GM21381 (cell line): ENCODE measurements at regions not wholly inside any gene's neighbourhood (a gene's known extent, or its start where the extent isn't known, plus 50 kb on each side); places are given as distances from the start of the nearest gene placed in this dataset.

ENCODE experiments used
- ATAC-seq: cut with Tn5 transposase; IDR thresholded peaks from one replicate; pipeline ENCODE4 v1.9.1; 2021; ENCODE audit warnings: mild to moderate bottlenecking, moderate library complexity; ENCODE audit not compliant: unreplicated experiment

GRCh38 chr14:65348137-65348536, 64.4 kb upstream of the FUT8 start:
- ATAC-seq: no peak

GRCh38 chr14:65349100-65349499, 63.4 kb upstream of the FUT8 start:
- ATAC-seq: no peak

- no peak for ATAC-seq
These were observed 60.9 kb upstream of the FUT8 start for GRCh38 chr14:65351493-65352194.

- no peak for ATAC-seq
These were observed 59.5 kb upstream of the FUT8 start for GRCh38 chr14:65352964-65353530.

GRCh38 chr14:65354131-65354530, 58.4 kb upstream of the FUT8 start:
- no peak for ATAC-seq

GRCh38 chr14:65354715-65355114, 57.8 kb upstream of the FUT8 start:
- ATAC-seq: no peak

GRCh38 chr14:65356327-65356836, 56.1 kb upstream of the FUT8 start:
- no peak for ATAC-seq

- ATAC-seq: no peak
These were observed 55.4 kb upstream of the FUT8 start for GRCh38 chr14:65357113-65357512.

GRCh38 chr14:65357689-65358088, 54.8 kb upstream of the FUT8 start:
- ATAC-seq: no peak

- no peak for ATAC-seq
These were observed 53.0 kb upstream of the FUT8 start for GRCh38 chr14:65359503-65359902.

- ATAC-seq: no peak
These were observed 52.3 kb upstream of the FUT8 start for GRCh38 chr14:65360144-65360784.

- no peak for ATAC-seq
These were observed 50.6 kb upstream of the FUT8 start for GRCh38 chr14:65361920-65362319.
